ENCODE measurements at regions not wholly inside any gene's neighbourhood (a gene's known extent, or its start where the extent isn't known, plus 50 kb on each side); places are given as distances from the start of the nearest gene placed in this dataset.

GRCh38 chrX:39532761-39533160, 565.0 kb downstream of the BCOR start:
- no peak for TF ChIP-seq POLR2A (IDR thresholded peaks at IDR 0.05; ENCODE audit: borderline replicate concordance, extremely low read depth, insufficient read depth, insufficient read length)
- TF ChIP-seq EGR1 (IDR thresholded peaks at IDR 0.05; ENCODE audit: low read depth) = no peak
- no peak for TF ChIP-seq CTCF (IDR thresholded peaks at IDR 0.05 in 2 of 3, conservative IDR thresholded peaks at IDR 0.05 in 1 of 3; ENCODE audit: borderline replicate concordance in 1 of 3, insufficient read depth in 1 of 3, low read depth in 2 of 3, low read length in 2 of 3)
- no peak for TF ChIP-seq EZH2 (IDR thresholded peaks at IDR 0.05)
- no peak for TF ChIP-seq POLR2AphosphoS5 (IDR thresholded peaks at IDR 0.05; ENCODE audit: low read depth, low read length)
- no peak for TF ChIP-seq EZH2phosphoT487 (IDR thresholded peaks at IDR 0.05; ENCODE audit: borderline replicate concordance)
- TF ChIP-seq FOSL1 (IDR thresholded peaks at IDR 0.05; ENCODE audit: low read depth) = no peak
- no peak for TF ChIP-seq TCF7L2 (IDR thresholded peaks at IDR 0.05; ENCODE audit: borderline replicate concordance, extremely low read depth, insufficient read depth, insufficient read length)

Measured in HCT116 (cell line).